Endothelial cell of umbilical vein (primary cell): ENCODE measurements at regions not wholly inside any gene's neighbourhood (a gene's known extent, or its start where the extent isn't known, plus 50 kb on each side); places are given as distances from the start of the nearest gene placed in this dataset.

Experiments
- EZH2 ChIP-seq: IDR thresholded peaks from 2 replicates; pipeline ENCODE4 v1.6.1; 2012; ENCODE audit warnings: borderline replicate concordance, low read depth, mild to moderate bottlenecking, moderate library complexity, low read length, inconsistent platforms; ENCODE audit not compliant: severe bottlenecking
- GATA2 ChIP-seq: IDR thresholded peaks from 2 replicates; pipeline ENCODE4 v1.7.0; 2011; ENCODE audit warnings: low read depth, mild to moderate bottlenecking, moderate library complexity, mixed read lengths, low read length; ENCODE audit not compliant: insufficient read length, insufficient read depth
- JUN ChIP-seq: IDR thresholded peaks from 2 replicates; pipeline ENCODE4 v1.6.1; 2011; ENCODE audit warnings: borderline replicate concordance, low read depth; ENCODE audit not compliant: insufficient read length, insufficient read depth
- POLR2A ChIP-seq: IDR thresholded peaks from 2 replicates; pipeline ENCODE4 v1.6.1; 2012; ENCODE audit warnings: low read depth, mild to moderate bottlenecking, control low read depth, low read length
- POLR2AphosphoS5 ChIP-seq: IDR thresholded peaks from 2 replicates; pipeline ENCODE4 v1.6.1; 2012; ENCODE audit warnings: low read depth, mild to moderate bottlenecking, control low read depth, low read length, moderate library complexity; ENCODE audit not compliant: insufficient read depth
- TF ChIP-seq, protein P1 (sequence below), 2 donors: IDR thresholded peaks; 1 replicate in 1 of 2; 2 replicates in 1 of 2; pipeline ENCODE4 v1.5.1; 2011; ENCODE audit warnings: low read length in 2 of 2, mild to moderate bottlenecking in 2 of 2, moderate library complexity in 2 of 2, control low read depth in 1 of 2, inconsistent platforms in 1 of 2, low read depth in 1 of 2; ENCODE audit not compliant: insufficient read depth in 1 of 2; ENCODE audit errors: extremely low read depth in 1 of 2
- TF ChIP-seq, protein P2 (sequence below): IDR thresholded peaks from 2 replicates; pipeline ENCODE4 v1.6.1; 2011; ENCODE audit not compliant: insufficient read depth, insufficient read length

GRCh38 chr10:2679646-2680045 is 387.7 kb upstream of the PFKP start:
- TF ChIP-seq, protein P1, sequence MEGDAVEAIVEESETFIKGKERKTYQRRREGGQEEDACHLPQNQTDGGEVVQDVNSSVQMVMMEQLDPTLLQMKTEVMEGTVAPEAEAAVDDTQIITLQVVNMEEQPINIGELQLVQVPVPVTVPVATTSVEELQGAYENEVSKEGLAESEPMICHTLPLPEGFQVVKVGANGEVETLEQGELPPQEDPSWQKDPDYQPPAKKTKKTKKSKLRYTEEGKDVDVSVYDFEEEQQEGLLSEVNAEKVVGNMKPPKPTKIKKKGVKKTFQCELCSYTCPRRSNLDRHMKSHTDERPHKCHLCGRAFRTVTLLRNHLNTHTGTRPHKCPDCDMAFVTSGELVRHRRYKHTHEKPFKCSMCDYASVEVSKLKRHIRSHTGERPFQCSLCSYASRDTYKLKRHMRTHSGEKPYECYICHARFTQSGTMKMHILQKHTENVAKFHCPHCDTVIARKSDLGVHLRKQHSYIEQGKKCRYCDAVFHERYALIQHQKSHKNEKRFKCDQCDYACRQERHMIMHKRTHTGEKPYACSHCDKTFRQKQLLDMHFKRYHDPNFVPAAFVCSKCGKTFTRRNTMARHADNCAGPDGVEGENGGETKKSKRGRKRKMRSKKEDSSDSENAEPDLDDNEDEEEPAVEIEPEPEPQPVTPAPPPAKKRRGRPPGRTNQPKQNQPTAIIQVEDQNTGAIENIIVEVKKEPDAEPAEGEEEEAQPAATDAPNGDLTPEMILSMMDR (IDR thresholded peaks at IDR 0.05; ENCODE audit: extremely low read depth in 1 of 2, insufficient read depth in 1 of 2, low read depth in 1 of 2, low read length in 2 of 2): no peak
- TF ChIP-seq EZH2 (no peak), POLR2AphosphoS5 (no peak), GATA2 (no peak), JUN (no peak), POLR2A (no peak)
- TF ChIP-seq, protein P2, sequence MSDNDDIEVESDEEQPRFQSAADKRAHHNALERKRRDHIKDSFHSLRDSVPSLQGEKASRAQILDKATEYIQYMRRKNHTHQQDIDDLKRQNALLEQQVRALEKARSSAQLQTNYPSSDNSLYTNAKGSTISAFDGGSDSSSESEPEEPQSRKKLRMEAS: no peak
